ENCODE measurements at regions not wholly inside any gene's neighbourhood (a gene's known extent, or its start where the extent isn't known, plus 50 kb on each side); places are given as distances from the start of the nearest gene placed in this dataset.

DNA sequence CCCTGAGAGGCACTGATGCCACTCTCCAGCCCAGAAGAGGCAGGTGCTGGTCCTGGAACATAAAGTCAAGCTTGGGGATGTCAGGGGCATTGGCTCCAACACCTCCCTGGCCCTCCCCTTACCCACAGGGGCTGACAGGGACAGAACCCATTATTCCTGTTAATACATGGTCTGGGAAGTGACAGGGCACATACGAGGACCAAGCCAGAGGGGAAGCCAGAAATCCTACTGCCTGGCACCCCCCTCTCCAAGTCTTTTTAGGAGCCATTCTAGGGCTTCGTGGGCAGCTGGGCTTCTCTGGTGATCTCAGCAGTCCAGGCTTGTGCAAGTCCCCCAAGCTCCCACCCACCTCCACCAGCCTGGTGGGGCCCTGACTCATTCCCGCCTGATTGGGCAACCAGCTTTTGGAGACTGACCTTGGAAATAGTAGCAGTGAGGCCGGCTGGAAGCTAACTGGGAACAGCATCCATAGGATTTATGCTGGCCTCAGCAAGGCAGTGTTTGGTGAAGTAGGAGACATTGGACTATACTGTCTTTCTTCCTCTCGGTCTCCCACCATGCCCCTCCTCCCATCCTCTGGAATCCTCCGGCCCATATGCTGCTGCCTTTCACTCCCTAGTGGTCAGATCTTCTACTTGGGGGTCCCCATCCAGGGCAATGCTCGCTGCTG lies 86.4 kb upstream of the HK2 start:
- DNase-seq (ENCODE audit: low read depth), result peak; percentile 15
- POLR2A ChIA-PET, result no interaction called here
- CTCF ChIA-PET, result interaction anchor here (1.1 kb wide), 1 partner anchor 10 kb away, joined by 4 read pairs; no protein-coding TSS in a partner anchor
- Histone ChIP-seq H3K27me3 (ENCODE audit: control insufficient read depth, insufficient read depth, low read length) (no peaks in the 10 kb centered on the region; the same call in 1 of the 2 replicates), H3K36me3 (ENCODE audit: control insufficient read depth, insufficient read depth, low read length) (no peaks in the 10 kb centered on the region), H3K4me3 (ENCODE audit: low read depth, low read length) (no peak overlapping the region)
- TF ChIP-seq, protein P1, sequence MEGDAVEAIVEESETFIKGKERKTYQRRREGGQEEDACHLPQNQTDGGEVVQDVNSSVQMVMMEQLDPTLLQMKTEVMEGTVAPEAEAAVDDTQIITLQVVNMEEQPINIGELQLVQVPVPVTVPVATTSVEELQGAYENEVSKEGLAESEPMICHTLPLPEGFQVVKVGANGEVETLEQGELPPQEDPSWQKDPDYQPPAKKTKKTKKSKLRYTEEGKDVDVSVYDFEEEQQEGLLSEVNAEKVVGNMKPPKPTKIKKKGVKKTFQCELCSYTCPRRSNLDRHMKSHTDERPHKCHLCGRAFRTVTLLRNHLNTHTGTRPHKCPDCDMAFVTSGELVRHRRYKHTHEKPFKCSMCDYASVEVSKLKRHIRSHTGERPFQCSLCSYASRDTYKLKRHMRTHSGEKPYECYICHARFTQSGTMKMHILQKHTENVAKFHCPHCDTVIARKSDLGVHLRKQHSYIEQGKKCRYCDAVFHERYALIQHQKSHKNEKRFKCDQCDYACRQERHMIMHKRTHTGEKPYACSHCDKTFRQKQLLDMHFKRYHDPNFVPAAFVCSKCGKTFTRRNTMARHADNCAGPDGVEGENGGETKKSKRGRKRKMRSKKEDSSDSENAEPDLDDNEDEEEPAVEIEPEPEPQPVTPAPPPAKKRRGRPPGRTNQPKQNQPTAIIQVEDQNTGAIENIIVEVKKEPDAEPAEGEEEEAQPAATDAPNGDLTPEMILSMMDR (IDR thresholded peaks at IDR 0.05; ENCODE audit: insufficient read depth, low read depth, low read length), result no peak

DNA sequence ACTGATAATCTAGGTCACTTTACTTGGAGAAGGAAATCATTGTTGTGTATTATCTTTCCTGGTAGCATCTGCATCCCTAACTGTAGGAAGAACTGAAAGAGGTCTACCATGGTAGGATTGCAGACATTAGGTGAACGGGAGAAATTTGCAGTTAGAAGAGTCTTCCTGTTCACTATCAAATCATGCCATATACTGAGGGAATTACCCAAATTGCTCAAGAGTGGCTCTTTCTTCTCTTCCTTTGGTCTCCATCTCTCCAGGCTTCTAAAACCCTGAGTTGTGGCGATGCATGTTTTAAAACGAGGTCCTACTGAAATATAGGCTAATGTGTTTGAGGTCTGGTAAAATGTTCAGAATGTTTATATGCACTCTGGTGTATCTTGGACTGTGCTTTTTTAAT lies 85.3 kb upstream of the HK2 start:
- TF ChIP-seq, protein P1 (IDR thresholded peaks at IDR 0.05; ENCODE audit: insufficient read depth, low read depth, low read length), result no peak

GRCh38 chr2:74749432-74749831 lies 84.5 kb upstream of the HK2 start:
- ChIA-PET POLR2A (no interaction called here), CTCF (interaction anchor here (0.8 kb wide), 1 partner anchor 8 kb away, joined by 3 read pairs; no protein-coding TSS in a partner anchor)
- no peak overlapping the region for H3K4me3 ChIP-seq (ENCODE audit: low read depth, low read length)
- H3K36me3 ChIP-seq (ENCODE audit: control insufficient read depth, insufficient read depth, low read length), result no peaks in the 10 kb centered on the region
- TF ChIP-seq, protein P1 (IDR thresholded peaks at IDR 0.05; ENCODE audit: insufficient read depth, low read depth, low read length), result no peak
- H3K27me3 ChIP-seq (ENCODE audit: control insufficient read depth, insufficient read depth, low read length), result no peaks in the 10 kb centered on the region; the same call in 1 of the 2 replicates
- DNase-seq (ENCODE audit: low read depth), result no peak

More for the DNA sequence above, 85.3 kb upstream of the HK2 start:
- Histone ChIP-seq H3K36me3 (ENCODE audit: control insufficient read depth, insufficient read depth, low read length) (no peaks in the 10 kb centered on the region), H3K27me3 (ENCODE audit: control insufficient read depth, insufficient read depth, low read length) (no peaks in the 10 kb centered on the region; the same call in 1 of the 2 replicates), H3K4me3 (ENCODE audit: low read depth, low read length) (no peak overlapping the region)
- ChIA-PET CTCF (no interaction called here), POLR2A (no interaction called here)
- no peak for DNase-seq (ENCODE audit: low read depth)

- no peaks in the 10 kb centered on the region for H3K36me3 ChIP-seq (ENCODE audit: control insufficient read depth, insufficient read depth, low read length)
- TF ChIP-seq, protein P1 (IDR thresholded peaks at IDR 0.05; ENCODE audit: insufficient read depth, low read depth, low read length), result no peak
- H3K4me3 ChIP-seq (ENCODE audit: low read depth, low read length), result no peak overlapping the region
- CTCF ChIA-PET, result interaction anchor here (1.4 to 1.9 kb wide), 2 partner anchors 11 to 124 kb away, joined by 7 to 10 read pairs; no protein-coding TSS in a partner anchor
- POLR2A ChIA-PET, result no interaction called here
- no peaks in the 10 kb centered on the region; the same call in 1 of the 2 replicates for H3K27me3 ChIP-seq (ENCODE audit: control insufficient read depth, insufficient read depth, low read length)
- no peak for DNase-seq (ENCODE audit: low read depth)
Observed at GRCh38 chr2:74751981-74752851, 81.7 kb upstream of the HK2 start.

DNA sequence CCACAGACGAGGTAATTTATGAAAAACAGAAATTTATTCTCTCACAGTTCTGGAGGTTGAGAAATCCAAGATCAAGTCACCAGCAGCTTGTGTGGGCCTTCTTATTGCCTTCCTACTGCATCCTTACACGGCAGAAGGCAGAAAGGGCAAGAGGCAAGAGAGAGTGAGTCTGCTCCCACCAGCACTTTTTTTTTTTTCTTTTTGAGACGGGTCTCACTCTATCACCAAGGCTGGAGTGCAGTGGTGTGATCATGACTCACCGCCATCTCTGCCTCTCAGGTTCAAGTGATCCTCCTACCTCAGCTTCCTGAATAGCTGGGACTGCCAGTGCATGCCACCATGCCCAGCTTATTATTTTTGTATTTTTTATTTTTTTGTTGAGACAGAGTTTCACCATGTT lies 78.5 kb upstream of the HK2 start:
- no peaks in the 10 kb centered on the region for H3K36me3 ChIP-seq (ENCODE audit: control insufficient read depth, insufficient read depth, low read length)
- no peaks in the 10 kb centered on the region; the same call in 1 of the 2 replicates for H3K27me3 ChIP-seq (ENCODE audit: control insufficient read depth, insufficient read depth, low read length)
- no peak for DNase-seq (ENCODE audit: low read depth)
- H3K4me3 ChIP-seq (ENCODE audit: low read depth, low read length), result no peak overlapping the region
- TF ChIP-seq, protein P1 (IDR thresholded peaks at IDR 0.05; ENCODE audit: insufficient read depth, low read depth, low read length), result no peak
- ChIA-PET CTCF (interaction anchor here (1.2 kb wide), 1 partner anchor 13 kb away, joined by 4 read pairs; no protein-coding TSS in a partner anchor), POLR2A (no interaction called here)

All from BJ (cell line).